GM20431 (cell line): ENCODE measurements at regions not wholly inside any gene's neighbourhood (a gene's known extent, or its start where the extent isn't known, plus 50 kb on each side); places are given as distances from the start of the nearest gene placed in this dataset.
"Not testable (repeated sequence)": the region's sequence is repeated elsewhere in the genome, so short reads cannot be mapped to it uniquely, and the experiment has no call there.

Experiments used
- in situ Hi-C: fragments of 300-500 bp; cut with MseI, MboI; formaldehyde crosslinking; loops from one replicate; pipeline ENCODE4 v1.15.0; 2020; ENCODE audit warnings: low sequenced_read_pairs; ENCODE audit not compliant: unreplicated experiment

- in situ Hi-C loops = no loop called here
These were observed 138.1 kb upstream of the DMRT1 start for GRCh38 chr9:703392-703791.

DNA sequence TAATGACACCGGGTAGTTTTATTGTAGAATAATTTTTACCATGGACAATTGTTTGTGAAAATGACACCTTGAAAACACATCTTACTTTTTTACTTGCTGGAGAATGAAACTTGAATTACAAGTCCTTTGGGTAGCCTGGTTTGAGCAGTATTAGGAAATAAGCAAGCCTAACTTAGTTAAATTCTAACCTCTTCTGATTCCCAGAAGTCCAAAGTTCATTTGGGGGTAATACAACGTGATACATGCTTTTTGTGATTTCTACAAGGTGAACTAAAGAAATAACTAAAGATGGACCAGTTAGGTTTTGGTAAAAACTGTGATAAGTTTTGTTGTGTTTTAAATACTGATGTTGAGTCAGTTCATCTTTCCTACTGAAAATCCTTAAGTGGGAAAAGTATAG lies 135.4 kb upstream of the DMRT1 start:
- in situ Hi-C loops = no loop called here

GRCh38 chr9:706606-707459 lies 134.7 kb upstream of the DMRT1 start:
- in situ Hi-C loops = no loop called here

DNA sequence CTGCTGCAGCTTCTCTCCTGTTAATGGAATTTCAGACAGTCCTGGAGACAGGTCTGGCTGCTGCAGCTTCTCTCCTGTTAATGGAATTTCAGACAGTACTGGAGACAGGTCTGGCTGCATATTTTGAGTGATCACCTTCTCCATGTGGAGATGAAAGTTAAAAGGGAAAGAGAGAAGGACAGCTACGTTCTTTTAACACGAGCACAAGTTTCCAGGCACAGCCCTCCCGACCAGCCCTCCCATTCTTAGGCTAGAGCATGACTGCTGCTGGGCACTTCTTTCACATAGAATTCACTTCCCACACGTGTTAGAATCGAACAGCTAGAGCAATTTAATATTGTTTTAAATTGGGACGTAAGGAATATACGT lies 133.3 kb upstream of the DMRT1 start:
- in situ Hi-C loops = no loop called here

DNA sequence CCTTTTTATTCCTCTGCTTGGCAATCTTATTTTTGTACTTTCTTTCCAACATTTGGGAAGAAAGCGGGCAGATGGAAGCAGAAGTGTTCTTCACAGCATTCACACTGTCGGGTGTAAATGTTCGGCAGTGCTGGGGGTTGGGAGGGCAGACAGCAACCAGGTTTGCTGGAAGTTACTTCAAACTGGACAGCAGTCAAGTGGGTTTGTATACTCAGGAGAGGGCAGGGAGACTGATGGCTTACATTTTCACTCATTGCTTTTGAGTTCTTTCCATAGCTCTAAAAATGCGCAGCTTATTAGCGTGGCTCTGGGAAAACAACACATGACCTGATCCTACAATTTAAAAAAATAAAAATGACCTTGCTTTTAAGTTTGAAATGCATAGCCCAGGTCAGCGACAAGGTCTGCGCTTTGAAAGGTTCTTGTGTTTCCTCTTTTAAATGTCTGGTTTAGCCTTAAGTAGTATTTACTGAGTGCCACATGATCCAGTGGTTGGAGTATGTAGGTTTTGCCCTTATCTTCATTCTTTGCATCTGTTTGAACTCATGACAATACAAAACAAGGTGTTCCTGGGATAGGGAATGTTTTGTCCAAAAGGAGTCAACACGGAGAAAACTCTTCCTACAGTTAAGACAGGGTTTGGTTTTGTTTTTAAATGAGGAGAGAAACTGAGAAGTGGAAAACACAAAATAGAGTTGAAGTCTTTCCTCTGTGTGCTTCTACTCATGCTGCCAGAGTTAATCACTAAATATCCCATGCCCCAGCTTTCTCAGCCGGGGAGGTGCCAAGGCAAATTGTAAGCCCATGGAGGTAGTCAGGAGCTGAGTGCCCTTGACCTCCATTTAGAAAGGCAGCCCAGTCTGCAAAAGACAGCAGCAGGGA lies 132.7 kb upstream of the DMRT1 start:
- in situ Hi-C loops = no loop called here

DNA sequence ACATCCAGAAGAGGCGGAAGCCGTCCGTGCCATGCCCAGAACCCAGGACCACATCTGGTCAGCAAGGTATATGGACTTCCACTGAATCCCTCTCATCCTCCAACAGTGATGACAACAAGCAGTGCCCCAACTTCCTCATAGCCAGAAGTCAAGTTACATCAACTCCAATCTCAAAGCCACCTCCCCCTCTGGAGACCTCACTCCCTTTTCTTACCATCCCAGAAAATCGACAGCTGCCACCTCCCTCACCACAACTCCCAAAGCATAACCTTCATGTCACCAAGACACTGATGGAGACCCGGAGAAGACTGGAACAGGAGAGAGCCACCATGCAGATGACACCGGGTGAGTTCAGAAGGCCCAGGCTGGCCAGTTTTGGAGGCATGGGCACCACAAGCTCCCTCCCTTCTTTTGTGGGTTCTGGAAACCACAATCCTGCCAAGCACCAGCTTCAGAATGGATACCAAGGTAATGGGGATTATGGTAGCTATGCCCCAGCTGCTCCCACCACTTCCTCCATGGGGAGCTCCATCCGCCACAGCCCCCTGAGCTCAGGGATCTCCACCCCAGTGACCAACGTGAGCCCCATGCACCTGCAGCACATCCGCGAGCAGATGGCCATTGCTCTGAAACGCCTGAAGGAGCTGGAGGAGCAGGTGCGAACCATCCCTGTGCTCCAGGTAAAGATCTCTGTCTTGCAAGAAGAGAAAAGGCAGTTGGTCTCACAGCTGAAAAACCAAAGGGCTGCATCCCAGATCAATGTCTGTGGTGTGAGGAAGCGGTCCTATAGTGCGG lies 130.3 kb upstream of the DMRT1 start:
- in situ Hi-C loops = no loop called here

DNA sequence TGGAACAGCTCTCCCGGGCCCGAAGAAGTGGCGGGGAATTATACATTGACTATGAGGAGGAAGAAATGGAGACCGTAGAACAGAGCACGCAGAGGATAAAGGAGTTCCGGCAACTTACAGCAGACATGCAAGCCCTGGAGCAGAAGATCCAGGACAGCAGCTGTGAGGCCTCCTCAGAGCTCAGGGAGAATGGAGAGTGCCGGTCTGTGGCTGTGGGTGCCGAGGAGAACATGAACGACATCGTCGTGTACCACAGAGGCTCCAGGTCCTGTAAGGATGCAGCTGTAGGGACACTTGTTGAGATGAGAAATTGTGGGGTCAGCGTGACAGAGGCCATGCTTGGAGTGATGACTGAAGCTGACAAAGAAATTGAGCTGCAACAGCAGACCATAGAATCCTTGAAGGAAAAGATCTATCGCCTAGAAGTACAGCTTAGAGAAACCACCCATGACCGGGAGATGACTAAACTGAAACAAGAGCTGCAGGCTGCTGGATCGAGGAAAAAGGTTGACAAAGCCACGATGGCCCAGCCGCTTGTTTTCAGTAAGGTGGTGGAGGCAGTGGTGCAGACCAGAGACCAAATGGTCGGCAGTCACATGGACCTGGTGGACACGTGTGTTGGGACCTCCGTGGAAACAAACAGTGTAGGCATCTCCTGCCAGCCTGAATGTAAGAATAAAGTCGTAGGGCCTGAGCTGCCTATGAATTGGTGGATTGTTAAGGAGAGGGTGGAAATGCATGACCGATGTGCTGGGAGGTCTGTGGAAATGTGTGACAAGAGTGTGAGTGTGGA lies 129.5 kb upstream of the DMRT1 start:
- in situ Hi-C loops = no loop called here

- in situ Hi-C loops = no loop called here
These were observed 128.9 kb upstream of the DMRT1 start for GRCh38 chr9:712643-713042.

- in situ Hi-C loops = no loop called here
These were observed 128.4 kb upstream of the DMRT1 start for GRCh38 chr9:713091-713490.

GRCh38 chr9:714675-715074 lies 126.8 kb upstream of the DMRT1 start:
- in situ Hi-C loops = no loop called here

- in situ Hi-C loops = no loop called here
These were observed 126.2 kb upstream of the DMRT1 start for GRCh38 chr9:715300-715699.

DNA sequence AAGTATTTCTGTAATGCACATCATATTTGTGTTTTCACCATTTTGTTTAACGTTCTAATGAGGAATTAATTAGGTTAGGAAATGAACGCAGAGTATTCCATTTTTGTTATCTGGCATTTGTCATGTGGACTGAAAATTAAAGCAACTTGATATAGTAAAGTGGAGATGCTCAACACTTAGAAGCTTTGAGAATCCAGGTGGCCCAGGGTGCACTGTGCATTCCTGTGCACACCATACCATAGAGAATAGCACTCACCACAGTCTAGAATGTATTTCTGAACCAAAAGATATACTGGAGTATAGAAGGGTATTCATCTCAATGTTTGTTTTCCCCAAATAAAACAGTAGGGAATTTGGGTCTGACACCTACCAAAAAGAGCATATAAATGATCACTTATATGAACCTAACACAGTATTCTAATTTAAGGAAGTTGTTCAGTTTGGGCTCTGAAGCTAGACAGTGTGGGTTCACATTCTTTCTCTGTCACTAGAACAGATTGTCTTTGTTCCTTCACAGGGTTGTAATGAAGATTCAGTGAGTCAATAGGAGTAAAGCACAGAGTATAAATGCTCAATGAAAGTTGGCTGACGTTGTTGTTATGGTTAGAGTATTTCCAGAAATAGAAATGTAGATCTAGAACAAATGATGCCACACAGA lies 125.6 kb upstream of the DMRT1 start:
- in situ Hi-C loops = no loop called here

- in situ Hi-C loops = no loop called here
These were observed 123.8 kb upstream of the DMRT1 start for GRCh38 chr9:717722-718121.

DNA sequence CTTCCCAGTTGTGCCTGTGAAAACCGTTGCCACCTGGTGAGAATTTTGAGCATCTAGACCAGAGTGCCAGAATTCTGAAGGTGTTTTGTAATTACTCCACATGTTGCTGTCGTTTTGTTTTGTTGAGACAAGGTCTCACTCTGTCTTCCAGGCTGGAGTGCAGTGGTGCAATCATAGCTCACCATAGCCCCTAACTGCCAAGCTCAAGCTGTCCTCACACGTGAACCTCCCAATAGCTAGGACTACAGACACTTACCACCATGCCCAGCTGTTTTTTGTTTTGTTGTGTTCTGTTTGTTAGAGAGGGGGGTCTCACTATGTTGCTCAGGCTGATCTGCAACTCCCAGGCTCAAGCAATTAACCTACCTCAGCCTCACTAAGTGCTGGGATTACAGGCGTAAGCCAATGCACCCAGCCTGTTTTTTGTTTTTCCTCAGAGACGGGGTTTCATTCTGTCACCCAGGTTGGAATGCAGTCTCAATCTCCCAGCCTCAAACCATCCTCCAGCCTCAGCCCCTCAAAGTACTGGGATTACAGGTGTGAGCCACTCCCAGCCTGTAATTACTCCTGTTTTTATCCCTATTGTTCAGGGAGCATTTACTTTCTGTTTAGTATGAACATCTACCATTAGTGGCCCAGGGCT lies 121.1 kb upstream of the DMRT1 start:
- in situ Hi-C loops = no loop called here

- in situ Hi-C loops = no loop called here
These were observed 119.0 kb upstream of the DMRT1 start for GRCh38 chr9:722388-722980.

DNA sequence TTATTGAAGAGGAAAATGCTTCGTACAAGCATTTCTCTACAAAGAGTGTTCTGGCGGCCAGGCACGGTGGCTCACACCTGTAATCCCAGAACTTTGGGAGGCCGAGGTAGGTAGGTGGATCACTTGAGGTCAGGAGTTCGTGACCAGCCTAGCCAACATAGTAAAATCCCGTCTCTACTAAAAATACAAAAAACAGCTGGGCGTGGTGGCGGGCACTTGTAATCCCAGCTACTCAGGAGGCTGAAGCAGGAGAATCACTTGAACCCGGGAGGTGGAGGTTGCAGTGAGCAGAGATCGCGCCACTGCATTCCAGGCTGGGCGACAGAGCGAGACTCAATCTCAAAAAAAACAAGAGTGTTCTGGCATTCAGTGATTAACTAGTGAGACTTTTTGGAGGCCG lies 117.0 kb upstream of the DMRT1 start:
- in situ Hi-C loops = not testable (repeated sequence)

- in situ Hi-C loops = no loop called here
These were observed 115.5 kb upstream of the DMRT1 start for GRCh38 chr9:726005-726404.

DNA sequence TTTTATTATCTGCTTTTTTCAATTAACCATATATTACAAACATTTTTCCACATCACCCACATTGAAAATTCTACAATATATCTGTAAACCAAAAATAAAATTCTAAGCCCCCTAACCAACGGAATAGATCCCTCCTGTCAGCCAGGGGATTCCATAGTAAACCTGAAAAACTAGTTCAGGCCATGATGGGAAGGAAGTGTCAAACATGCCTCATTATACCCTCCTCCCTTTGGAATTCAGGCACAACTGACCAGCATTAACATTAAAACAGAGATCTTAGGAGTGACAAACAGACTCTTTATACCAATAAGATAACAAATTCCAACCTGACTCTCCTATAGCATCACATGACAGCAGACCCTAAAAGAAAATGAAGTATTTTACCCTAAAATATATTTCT lies 113.7 kb upstream of the DMRT1 start:
- in situ Hi-C loops = no loop called here
